ENCODE measurements at regions not wholly inside any gene's neighbourhood (a gene's known extent, or its start where the extent isn't known, plus 50 kb on each side); places are given as distances from the start of the nearest gene placed in this dataset.

DNA sequence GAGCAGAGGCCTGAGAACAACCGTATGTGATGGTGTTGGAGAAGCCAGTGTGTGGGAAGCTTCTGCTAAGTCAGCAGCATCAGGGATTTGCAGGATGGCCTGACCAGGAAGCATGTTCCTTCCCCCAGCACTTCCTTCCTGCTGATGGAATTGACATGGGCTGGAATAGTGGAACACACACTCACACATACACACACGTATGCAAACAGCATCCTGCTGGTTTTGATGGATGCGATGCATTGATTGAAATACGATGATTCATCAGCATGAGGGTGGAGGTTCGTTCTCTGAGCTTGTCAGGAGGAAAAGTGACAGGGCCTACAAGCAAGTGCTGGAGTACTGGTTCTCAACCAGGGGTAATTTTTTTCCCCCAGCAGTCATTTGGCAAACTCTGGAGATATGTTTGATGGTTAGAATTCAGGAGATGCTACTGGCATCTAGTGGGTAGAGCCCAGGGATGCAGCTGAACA, 229.1 kb downstream of the NFATC2 start:
- peak; percentile 39 for DNase-seq
- no TSS peak for BruUV-seq (replicated peaks)

More for the DNA sequence above, 229.1 kb downstream of the NFATC2 start:
- Histone ChIP-seq H2BK5ac (ENCODE audit: low read depth, low read length, poor library complexity, severe bottlenecking) (no peak overlapping the region), H2AK5ac (ENCODE audit: low read depth, low read length) (peak overlapping the region; percentile 12; the same call in 1 of the 2 replicates), H2BK15ac (ENCODE audit: low read depth, low read length) (no peak overlapping the region), H3K18ac (ENCODE audit: low read depth, low read length) (no peak overlapping the region), H3K56ac (ENCODE audit: extremely low read depth, insufficient read depth, low read length) (no peak overlapping the region), H3K9me3 (ENCODE audit: control insufficient read depth, insufficient read depth, low read length) (0 out of 2 replicates have a peak, but pooled peaks cover 2% of the 10 kb centered on the region), H3K23ac (ENCODE audit: low read depth, low read length) (no peak overlapping the region), H3K27me3 (ENCODE audit: control insufficient read depth, insufficient read depth, low read length) (no peaks in the 10 kb centered on the region), H3K4ac (ENCODE audit: low read depth, low read length) (peak overlapping the region; percentile 56), H3K4me1 (ENCODE audit: control insufficient read depth, insufficient read depth, low read length) (peaks cover 3% of the 10 kb centered on the region; the same call in 1 of the 2 replicates), H3K14ac (replicated peaks; ENCODE audit: low read depth, low read length) (peak overlapping the region; percentile 25; the same call in 1 of the 2 replicates), H3K36me3 (ENCODE audit: control insufficient read depth, insufficient read depth, low read length) (no peaks in the 10 kb centered on the region), H4K20me1 (ENCODE audit: insufficient read depth, low read length) (no peaks in the 10 kb centered on the region), H4K8ac (ENCODE audit: low read depth in 2 of 2, low read length in 2 of 2) (peak overlapping the region in 1 of 2 experiments; percentile 63; a peak in 1 of 4 replicates), H3K4me3 (ENCODE audit: insufficient read depth, low read depth, low read length) (no peak overlapping the region), H3K79me1 (ENCODE audit: low read depth in 1 of 2, low read length in 2 of 2) (no peaks in the 10 kb centered on the region), H2AK9ac (replicated peaks; ENCODE audit: low read depth, low read length, poor library complexity) (no peak overlapping the region), H3K9me1 (ENCODE audit: insufficient read depth, low read length) (peaks cover 4% of the 10 kb centered on the region; the same call in 1 of the 2 replicates), H3K27ac (ENCODE audit: insufficient read depth, low read length) (no peak overlapping the region), H3K4me2 (ENCODE audit: low read depth, low read length) (no peak overlapping the region), H4K5ac (ENCODE audit: low read depth, low read length) (no peak overlapping the region), H3K9ac (ENCODE audit: low read depth, low read length) (no peak overlapping the region), H2BK120ac (ENCODE audit: low read depth, low read length) (peak overlapping the region; percentile 32; the same call in 1 of the 2 replicates), H2AFZ (replicated peaks; ENCODE audit: low read length, poor library complexity) (peak overlapping the region; percentile 54), H2BK20ac (ENCODE audit: low read depth, low read length) (peak overlapping the region; percentile 69), H4K91ac (ENCODE audit: insufficient read depth, low read depth, low read length) (peak overlapping the region; percentile 31; the same call in 1 of the 2 replicates)
- WGBS, 2 experiments (ENCODE audit: extremely low coverage in 2 of 2, insufficient read length in 1 of 2): no CpG with 5 or more reads among the region's 5 CpGs
- TF ChIP-seq MXI1 (IDR thresholded peaks at IDR 0.05; ENCODE audit: borderline replicate concordance, low read depth, low read length) (no peak), MAFK (IDR thresholded peaks at IDR 0.05; ENCODE audit: low read depth, low read length) (peak; percentile 10; the same call in 1 of the 2 replicates)
- dilution Hi-C loops (cut with HindIII; ENCODE audit: low sequenced_read_pairs, unreplicated experiment) (no loop called here), intact Hi-C loops (cut with micrococcal nuclease) (no loop called here), in situ Hi-C loops (cut with MboI; ENCODE audit: low sequenced_read_pairs) (no loop called here)
- ChIA-PET CTCF (interaction anchor here (0.8 to 1.7 kb wide), 3 partner anchors 12 to 332 kb away, joined by 3 to 5 read pairs (median 4); no protein-coding TSS in a partner anchor), POLR2A (ENCODE audit: unreplicated experiment) (no interaction called here)
- no peak for ATAC-seq (ENCODE audit: low read depth)

Measured in IMR-90 (cell line).